Left ventricle myocardium inferior (tissue), 1 donor: ENCODE measurements at regions not wholly inside any gene's neighbourhood (a gene's known extent, or its start where the extent isn't known, plus 50 kb on each side); places are given as distances from the start of the nearest gene placed in this dataset.
A peak's percentile ranks its signal among the peaks of the same experiment; 100 is the strongest.

Source experiments
- DNase-seq: peaks from one replicate; pipeline ENCODE4 v3.0.0-alpha.2; 2020
- H3K27ac ChIP-seq: fragments of 200-600 bp; replicated peaks from 2 replicates; pipeline ENCODE4 v1.8.0; 2021
- H3K27me3 ChIP-seq: fragments of 200-600 bp; 2 replicates; pipeline ENCODE4 v1.8.0; 2021; ENCODE audit warnings: low read depth
- H3K36me3 ChIP-seq: fragments of 200-600 bp; 2 replicates; pipeline ENCODE4 v1.8.0; 2021
- H3K4me1 ChIP-seq: fragments of 200-600 bp; 2 replicates; pipeline ENCODE4 v1.8.0; 2021
- H3K4me3 ChIP-seq: fragments of 200-600 bp; 2 replicates; pipeline ENCODE4 v1.8.0; 2021; ENCODE audit warnings: mild to moderate bottlenecking, moderate library complexity
- H3K9me3 ChIP-seq: fragments of 200-600 bp; replicated peaks from 2 replicates; pipeline ENCODE4 v1.8.0; 2021
- intact Hi-C: fragments of 100-400 bp; cut with micrococcal nuclease; formaldehyde crosslinking; loops from one replicate; pipeline ENCODE4 v1.11.0; 2022
- TF ChIP-seq, protein P1 (sequence below): fragments of 200-600 bp; IDR thresholded peaks from 2 replicates; pipeline ENCODE4 v1.8.0; 2021; ENCODE audit warnings: antibody characterized with exemption, mild to moderate bottlenecking, borderline replicate concordance
- donor health status: DM: no; HTN: yes; CAD: no; lungs with severe emphysema.

GRCh38 chr1:31523012-31523411 is 53.3 kb upstream of the TINAGL1 start:
- Histone ChIP-seq H3K4me3 (no peak overlapping the region), H3K36me3 (no peaks in the 10 kb centered on the region), H3K4me1 (no peaks in the 10 kb centered on the region), H3K27ac (no peak overlapping the region), H3K9me3 (no peaks in the 10 kb centered on the region), H3K27me3 (no peaks in the 10 kb centered on the region)
- TF ChIP-seq, protein P1, sequence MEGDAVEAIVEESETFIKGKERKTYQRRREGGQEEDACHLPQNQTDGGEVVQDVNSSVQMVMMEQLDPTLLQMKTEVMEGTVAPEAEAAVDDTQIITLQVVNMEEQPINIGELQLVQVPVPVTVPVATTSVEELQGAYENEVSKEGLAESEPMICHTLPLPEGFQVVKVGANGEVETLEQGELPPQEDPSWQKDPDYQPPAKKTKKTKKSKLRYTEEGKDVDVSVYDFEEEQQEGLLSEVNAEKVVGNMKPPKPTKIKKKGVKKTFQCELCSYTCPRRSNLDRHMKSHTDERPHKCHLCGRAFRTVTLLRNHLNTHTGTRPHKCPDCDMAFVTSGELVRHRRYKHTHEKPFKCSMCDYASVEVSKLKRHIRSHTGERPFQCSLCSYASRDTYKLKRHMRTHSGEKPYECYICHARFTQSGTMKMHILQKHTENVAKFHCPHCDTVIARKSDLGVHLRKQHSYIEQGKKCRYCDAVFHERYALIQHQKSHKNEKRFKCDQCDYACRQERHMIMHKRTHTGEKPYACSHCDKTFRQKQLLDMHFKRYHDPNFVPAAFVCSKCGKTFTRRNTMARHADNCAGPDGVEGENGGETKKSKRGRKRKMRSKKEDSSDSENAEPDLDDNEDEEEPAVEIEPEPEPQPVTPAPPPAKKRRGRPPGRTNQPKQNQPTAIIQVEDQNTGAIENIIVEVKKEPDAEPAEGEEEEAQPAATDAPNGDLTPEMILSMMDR = no peak
- DNase-seq = no peak
- intact Hi-C loops = no loop called here

DNA sequence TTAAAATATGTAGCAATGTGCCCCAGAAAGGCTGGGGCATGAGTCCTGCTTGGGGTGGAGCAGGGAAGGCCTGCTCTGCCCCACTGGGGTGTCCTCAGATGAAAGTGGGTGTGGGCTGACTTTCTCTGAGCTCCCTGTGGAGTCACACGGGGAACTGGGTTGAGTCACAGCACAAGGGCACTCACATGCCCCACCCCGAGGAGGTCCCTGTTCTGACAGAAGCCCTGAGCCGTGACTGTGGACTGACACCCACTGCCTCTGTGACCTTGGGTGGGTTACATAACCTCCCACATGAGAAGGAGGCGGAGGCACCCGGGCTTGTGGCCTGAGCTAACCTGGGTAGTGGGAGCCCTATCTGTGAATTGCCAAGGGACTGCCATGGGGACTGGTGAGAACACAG is 52.5 kb upstream of the TINAGL1 start:
- no peaks in the 10 kb centered on the region for H3K27me3 ChIP-seq
- no peak overlapping the region for H3K4me3 ChIP-seq
- H3K4me1 ChIP-seq = no peaks in the 10 kb centered on the region
- TF ChIP-seq, protein P1 = no peak
- intact Hi-C loops = no loop called here
- no peaks in the 10 kb centered on the region for H3K9me3 ChIP-seq
- peak; percentile 23 for DNase-seq
- no peaks in the 10 kb centered on the region for H3K36me3 ChIP-seq
- H3K27ac ChIP-seq = no peak overlapping the region

GRCh38 chr1:31524186-31524901 is 52.0 kb upstream of the TINAGL1 start:
- intact Hi-C loops = no loop called here
- DNase-seq = no peak
- Histone ChIP-seq H3K4me3 (no peak overlapping the region), H3K27me3 (no peaks in the 10 kb centered on the region), H3K9me3 (no peaks in the 10 kb centered on the region), H3K27ac (no peak overlapping the region), H3K36me3 (no peaks in the 10 kb centered on the region), H3K4me1 (no peaks in the 10 kb centered on the region)
- TF ChIP-seq, protein P1 = no peak
